HG03520 (cell line): ENCODE measurements at regions not wholly inside any gene's neighbourhood (a gene's known extent, or its start where the extent isn't known, plus 50 kb on each side); places are given as distances from the start of the nearest gene placed in this dataset.

ENCODE experiments used
- ATAC-seq: cut with Tn5 transposase; IDR thresholded peaks from one replicate; pipeline ENCODE4 v1.9.1; 2021; ENCODE audit warnings: mild to moderate bottlenecking, moderate library complexity; ENCODE audit not compliant: unreplicated experiment

GRCh38 chr10:128976856-128977255 is 490.2 kb upstream of the MGMT start:
- ATAC-seq = no peak

DNA sequence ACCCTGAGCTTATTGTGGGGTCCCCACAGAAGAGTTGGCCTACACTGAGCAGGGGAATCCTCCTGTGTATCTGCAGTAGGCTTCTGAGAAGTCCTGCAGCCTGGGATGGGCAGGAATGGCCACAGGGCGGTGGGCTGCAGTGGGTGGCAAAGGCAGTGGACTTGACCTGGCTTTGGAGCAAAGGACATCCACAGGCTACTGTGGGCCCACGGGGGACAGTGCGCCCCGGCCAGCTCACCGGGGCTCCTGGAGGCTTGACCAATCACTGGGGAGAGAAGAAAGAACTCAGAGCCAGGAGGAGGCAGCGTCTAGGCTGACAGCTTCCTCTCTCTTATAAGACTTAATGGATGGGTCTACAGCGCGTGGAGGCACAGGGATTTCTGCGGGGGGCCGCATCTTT is 488.8 kb upstream of the MGMT start:
- ATAC-seq = no peak

GRCh38 chr10:128979405-128979804 is 487.6 kb upstream of the MGMT start:
- ATAC-seq = no peak

GRCh38 chr10:128981251-128981650 is 485.8 kb upstream of the MGMT start:
- no peak for ATAC-seq

GRCh38 chr10:128981881-128982615 is 485.0 kb upstream of the MGMT start:
- ATAC-seq = no peak

- no peak for ATAC-seq
These were observed 484.5 kb upstream of the MGMT start for GRCh38 chr10:128982616-128982915.

DNA sequence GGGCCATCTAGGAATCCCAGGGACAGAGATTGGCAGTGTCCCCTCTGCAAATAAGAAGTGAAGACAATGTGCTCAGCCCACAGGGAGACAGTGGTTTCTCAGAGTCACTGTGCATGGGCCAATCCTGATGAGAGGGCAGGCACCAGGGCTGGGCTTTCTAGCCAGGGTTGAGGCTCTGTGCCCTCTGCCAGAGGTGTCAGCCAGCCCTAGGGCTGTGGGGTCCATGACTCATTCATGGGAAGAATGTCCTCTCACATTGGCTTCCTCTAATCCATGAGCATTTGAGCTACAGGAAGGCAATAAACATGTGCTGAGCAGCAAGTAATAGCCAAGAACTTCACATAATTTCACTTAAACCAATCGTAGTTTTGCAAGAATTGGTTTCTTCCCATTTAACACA is 482.0 kb upstream of the MGMT start:
- ATAC-seq = no peak

GRCh38 chr10:128990986-128991385 is 476.1 kb upstream of the MGMT start:
- no peak for ATAC-seq

DNA sequence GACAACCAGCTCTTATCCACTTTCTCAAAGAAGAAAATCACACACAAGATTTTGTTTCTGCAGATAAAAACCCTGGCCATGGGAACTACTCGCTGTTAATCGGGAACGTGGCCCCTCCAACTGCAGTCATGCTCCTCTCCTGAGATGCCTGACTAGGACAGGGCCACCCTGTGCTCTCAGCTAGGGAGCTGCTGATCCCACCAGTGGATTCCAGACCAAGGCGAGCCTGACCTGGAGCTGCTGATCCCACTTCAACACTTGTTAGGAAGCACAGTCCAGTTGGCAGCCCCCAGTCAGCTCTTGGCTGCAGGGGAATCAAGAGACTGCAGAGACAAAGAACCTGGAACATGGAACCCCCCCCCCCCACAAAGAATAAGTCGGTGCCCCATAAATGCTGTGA is 474.3 kb upstream of the MGMT start:
- no peak for ATAC-seq

GRCh38 chr10:128993443-128993842 is 473.6 kb upstream of the MGMT start:
- no peak for ATAC-seq

DNA sequence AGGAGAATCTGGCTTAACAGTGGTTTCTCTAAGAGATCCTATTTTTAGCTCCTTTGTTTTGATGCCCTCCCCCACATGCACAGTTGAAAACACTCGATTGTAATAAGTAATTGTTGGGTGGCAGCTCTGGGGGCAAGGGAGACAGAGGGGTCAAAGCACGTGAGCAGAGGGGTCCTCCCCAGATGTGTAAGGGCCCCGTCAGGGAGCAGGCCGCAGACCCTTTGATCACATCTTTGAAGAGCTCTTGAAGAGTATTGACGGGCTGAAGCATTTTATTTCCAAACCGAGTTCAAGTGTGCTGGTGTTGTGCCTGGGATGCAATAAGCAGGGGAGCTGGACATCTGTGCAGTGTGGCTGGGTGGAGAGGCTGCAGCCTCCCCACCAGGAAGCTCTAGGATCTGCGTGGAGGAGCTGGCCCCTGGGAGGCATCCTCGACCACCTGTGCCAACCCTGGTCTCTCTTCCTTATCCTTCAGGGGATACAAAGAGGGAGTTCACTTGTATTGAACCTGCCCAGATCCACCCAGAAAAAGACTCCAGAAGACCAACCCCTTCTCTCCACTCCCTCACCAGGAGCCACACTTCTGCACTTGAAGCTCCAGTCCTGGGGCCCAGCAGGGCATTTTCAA is 473.0 kb upstream of the MGMT start:
- ATAC-seq = no peak

DNA sequence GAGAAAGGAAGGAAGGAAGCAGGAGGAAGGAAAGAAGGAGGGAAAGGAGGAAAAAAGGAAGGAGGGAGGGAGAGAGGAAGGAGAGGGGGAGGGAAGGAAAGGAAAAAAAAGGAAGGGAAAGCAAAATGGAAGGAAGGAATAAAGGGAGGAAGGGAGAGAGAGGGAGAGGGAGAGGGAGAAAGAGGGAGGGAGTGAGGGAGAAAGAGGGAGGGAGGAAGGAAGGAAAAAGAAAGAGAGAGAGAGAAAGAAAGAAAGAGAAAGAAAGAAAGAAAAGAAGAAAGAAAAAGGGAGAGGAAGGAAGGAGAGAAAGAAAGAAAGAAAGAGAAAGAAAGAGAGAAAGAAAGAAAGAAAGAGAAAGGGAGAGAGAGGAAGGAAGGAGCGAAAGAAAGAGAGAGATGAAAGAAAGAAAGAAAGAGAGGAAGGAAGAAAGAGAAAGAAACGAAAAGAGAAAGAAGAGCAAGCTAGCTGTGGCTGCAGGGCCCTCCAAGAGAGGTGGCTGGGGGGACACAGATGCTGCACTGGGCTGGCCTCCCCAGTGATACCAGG is 472.4 kb upstream of the MGMT start:
- no peak for ATAC-seq

DNA sequence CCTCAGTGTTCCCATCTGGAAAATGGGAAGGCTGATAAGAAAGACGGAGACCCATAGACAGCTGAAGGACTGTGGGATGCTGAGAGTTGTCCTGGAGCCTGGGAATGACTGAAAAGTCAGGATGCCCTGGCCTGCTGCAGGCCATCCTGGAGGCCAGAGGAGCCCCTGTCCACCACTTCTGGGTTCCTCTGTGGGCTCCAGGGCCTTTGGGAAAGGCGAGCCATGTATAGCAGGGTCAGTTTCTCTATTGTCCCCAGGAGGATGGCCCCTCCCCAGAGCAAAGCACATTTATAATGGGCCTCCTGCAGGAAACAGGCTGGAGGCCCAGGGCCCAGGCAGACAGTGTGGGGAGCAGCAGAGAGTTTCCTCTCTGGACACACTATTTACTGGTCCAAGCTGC is 471.4 kb upstream of the MGMT start:
- no peak for ATAC-seq

DNA sequence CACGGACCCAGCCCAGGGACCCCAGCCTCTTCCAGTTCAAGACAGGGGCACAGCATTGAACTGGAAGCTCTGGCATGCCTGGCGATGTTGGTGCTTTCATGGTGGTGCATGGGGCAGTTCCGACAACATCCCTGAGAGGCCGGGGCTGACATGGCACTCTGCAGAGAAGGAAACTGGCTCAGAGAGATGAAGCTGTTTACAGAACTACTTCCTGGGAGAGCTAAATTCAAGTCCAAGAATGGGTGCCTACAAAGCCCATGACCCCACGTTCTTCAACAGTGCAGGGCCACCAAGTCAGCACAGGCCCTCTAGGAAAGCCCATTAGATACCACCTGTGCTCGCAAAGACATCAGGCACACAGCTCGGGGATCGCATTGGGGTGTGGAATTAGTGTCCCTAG is 470.9 kb upstream of the MGMT start:
- no peak for ATAC-seq

- ATAC-seq = no peak
These were observed 468.8 kb upstream of the MGMT start for GRCh38 chr10:128998101-128998805.

- no peak for ATAC-seq
These were observed 462.6 kb upstream of the MGMT start for GRCh38 chr10:129004398-129004797.

DNA sequence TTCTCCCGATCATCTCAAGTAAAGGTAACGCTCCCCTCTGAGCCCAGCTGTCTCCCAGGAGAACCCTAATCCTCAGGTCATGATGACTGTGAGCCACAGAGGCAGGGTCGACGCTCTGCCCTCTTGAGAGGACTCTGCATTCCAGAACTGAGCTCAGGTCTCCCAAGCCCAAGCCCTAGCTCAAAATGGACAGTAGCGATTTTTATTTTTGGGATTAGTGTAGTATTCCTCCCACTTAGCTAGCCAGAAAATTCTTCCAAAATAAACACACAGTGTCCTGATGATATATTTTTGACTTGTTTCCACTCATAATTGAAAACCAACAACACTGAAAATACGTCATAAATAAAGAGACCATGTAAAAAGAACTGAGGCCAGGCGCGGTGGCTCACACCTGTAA is 462.0 kb upstream of the MGMT start:
- ATAC-seq = no peak

DNA sequence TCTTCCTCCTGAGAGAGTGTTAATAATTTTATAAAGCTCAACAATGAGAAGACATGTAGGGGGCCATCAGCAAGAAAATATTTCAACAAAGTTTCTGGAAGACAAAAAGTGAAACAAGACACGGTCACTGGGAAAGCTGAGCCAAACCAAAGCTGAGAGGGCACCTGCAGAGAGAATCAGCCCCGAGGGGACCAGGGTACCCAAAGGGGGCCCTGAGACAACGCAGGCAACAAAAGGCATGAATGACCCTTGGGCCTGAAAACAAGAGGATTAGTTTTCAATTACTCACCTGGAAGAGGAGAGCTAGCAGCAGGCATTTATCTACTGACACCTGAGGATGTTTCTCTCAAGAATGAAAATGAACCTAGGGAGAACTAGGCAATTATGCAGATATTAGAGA is 461.2 kb upstream of the MGMT start:
- no peak for ATAC-seq

DNA sequence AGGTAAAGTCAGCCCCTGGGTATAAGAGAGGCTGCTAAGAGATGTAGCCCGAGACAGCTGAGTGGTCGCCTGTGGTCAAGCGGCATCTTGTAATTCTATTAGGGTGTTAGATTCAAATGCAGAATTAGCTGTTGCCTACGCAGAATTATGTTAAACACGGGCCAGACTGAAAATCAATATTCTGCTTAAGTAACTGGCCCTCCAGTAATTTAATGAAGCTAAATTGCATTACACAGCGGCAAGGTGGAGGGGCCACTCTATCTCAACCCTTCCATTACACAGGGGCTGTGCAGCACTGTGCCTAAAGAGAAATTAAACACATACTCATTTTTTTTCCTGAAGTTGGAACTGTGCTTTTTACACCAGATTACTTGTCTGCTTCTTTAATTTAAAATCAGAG is 448.5 kb upstream of the MGMT start:
- ATAC-seq = no peak

- no peak for ATAC-seq
These were observed 446.2 kb upstream of the MGMT start for GRCh38 chr10:129020651-129021330.

GRCh38 chr10:129021594-129022304 is 445.3 kb upstream of the MGMT start:
- no peak for ATAC-seq
